ENCODE measurements at regions not wholly inside any gene's neighbourhood (a gene's known extent, or its start where the extent isn't known, plus 50 kb on each side); places are given as distances from the start of the nearest gene placed in this dataset.

DNA sequence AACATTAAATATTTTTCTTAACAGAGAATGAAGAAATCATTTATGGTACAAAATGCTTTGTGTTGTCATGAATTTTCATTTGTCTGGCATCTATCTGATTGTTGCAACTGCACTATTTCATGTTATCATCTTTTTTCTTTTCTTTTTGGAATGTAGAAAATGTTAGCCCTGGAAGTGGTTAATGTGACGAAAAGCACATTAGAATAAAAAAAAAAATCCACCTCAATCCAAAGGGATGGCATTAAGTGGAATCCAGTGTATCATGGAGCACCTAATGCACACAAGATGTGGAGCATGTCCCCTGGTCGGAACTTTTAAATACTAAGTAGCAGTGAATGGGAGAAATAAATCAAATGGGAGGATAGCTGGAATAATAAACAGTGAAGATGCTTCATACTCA, 172.9 kb upstream of the MCHR2 start:
- DNase-seq (ENCODE audit: low read depth), result no peak
- no peak overlapping the region for H3K4me3 ChIP-seq (ENCODE audit: low read depth, low read length)
- TF ChIP-seq, protein P1, sequence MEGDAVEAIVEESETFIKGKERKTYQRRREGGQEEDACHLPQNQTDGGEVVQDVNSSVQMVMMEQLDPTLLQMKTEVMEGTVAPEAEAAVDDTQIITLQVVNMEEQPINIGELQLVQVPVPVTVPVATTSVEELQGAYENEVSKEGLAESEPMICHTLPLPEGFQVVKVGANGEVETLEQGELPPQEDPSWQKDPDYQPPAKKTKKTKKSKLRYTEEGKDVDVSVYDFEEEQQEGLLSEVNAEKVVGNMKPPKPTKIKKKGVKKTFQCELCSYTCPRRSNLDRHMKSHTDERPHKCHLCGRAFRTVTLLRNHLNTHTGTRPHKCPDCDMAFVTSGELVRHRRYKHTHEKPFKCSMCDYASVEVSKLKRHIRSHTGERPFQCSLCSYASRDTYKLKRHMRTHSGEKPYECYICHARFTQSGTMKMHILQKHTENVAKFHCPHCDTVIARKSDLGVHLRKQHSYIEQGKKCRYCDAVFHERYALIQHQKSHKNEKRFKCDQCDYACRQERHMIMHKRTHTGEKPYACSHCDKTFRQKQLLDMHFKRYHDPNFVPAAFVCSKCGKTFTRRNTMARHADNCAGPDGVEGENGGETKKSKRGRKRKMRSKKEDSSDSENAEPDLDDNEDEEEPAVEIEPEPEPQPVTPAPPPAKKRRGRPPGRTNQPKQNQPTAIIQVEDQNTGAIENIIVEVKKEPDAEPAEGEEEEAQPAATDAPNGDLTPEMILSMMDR (conservative IDR thresholded peaks at IDR 0.05; ENCODE audit: low read depth, low read length), result no peak

DNA sequence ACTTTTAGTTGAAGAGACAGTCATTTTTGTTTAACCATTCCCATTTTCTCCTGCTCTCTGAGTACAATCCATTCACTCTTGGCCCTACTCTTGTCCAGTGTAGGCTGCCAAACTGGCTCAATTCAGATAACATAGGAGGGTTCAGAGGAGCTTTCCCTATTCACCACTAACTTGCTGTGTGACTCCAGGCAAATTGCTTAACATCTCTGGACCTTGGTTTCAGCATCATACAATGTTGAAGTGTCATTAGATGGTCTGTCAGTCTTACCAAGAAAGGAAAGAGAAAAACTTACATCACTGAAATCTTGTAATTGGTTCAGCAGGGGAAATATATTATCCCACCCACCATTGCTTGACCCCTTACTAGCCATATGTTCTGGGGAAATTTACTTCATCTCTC, 171.4 kb upstream of the MCHR2 start:
- TF ChIP-seq, protein P1 (conservative IDR thresholded peaks at IDR 0.05; ENCODE audit: low read depth, low read length), result no peak
- H3K4me3 ChIP-seq (ENCODE audit: low read depth, low read length), result no peak overlapping the region
- DNase-seq (ENCODE audit: low read depth), result no peak

DNA sequence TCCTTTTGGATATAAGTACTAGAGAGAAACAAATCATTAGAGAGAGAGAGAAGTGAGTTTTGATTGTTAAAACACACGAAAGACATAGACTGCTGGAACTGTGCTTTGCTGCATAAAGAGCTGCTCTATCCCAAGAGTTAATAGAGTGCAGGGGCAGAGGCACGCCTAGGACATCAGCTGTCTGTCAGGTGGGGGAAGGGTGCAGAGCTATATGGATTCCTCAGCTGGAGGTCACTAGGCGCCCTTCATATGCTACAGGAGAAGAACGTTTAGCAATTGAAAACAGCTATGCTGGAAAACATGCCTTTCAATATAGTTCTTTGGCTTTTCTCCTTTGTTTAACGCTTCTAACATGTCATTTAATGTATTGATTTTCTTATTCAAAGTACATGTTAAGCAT, 169.0 kb upstream of the MCHR2 start:
- TF ChIP-seq, protein P1 (conservative IDR thresholded peaks at IDR 0.05; ENCODE audit: low read depth, low read length), result no peak
- no peak for DNase-seq (ENCODE audit: low read depth)
- no peak overlapping the region for H3K4me3 ChIP-seq (ENCODE audit: low read depth, low read length)

DNA sequence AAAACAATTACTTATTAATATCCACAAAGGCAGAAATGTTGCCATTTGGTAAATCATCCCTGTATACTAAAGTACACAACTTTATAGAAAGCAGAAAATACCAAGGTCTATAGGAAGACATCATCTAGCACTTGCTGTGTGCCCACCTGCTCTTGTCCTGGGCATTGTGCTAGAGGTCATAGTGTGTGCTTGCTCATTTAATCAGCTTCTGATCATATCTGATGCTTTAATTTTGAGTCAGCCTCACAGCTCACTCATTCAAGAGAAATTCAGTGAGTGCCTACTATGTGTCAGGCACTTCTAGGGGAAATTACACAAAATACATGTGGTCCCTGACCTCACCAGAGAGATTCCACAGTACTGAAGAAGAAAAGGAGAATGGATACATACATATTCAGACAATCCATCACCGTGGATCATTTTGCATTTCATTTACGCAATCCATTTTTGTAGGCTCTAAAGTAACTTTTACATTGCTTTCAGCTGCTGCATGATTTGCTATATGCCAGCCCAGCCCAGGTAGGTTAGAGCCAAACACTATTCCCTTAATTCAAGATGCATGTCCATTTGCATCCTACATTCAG, 167.9 kb upstream of the MCHR2 start:
- TF ChIP-seq, protein P1 (conservative IDR thresholded peaks at IDR 0.05; ENCODE audit: low read depth, low read length), result no peak
- no peak overlapping the region for H3K4me3 ChIP-seq (ENCODE audit: low read depth, low read length)
- DNase-seq (ENCODE audit: low read depth), result no peak

DNA sequence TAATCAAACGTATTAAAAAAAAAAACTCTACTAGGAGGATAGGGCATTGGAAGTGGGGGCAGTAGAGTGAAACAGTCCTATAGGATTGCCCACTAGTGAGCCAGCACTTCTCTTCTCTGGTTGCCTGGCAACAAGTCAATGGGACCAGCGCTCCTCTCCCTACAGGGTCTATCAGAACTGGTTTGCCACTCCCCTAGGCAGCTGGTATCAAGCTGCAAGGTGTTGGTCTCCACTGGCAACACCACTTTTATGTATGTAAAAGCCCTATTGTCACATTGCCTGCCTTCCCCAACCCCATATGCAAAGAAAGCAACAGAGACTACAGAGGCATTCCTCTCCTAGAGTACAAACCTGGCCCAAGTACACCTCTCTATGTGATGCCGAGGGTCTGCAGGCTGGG, 166.9 kb upstream of the MCHR2 start:
- H3K4me3 ChIP-seq (ENCODE audit: low read depth, low read length), result no peak overlapping the region
- TF ChIP-seq, protein P1 (conservative IDR thresholded peaks at IDR 0.05; ENCODE audit: low read depth, low read length), result no peak
- DNase-seq (ENCODE audit: low read depth), result no peak

DNA sequence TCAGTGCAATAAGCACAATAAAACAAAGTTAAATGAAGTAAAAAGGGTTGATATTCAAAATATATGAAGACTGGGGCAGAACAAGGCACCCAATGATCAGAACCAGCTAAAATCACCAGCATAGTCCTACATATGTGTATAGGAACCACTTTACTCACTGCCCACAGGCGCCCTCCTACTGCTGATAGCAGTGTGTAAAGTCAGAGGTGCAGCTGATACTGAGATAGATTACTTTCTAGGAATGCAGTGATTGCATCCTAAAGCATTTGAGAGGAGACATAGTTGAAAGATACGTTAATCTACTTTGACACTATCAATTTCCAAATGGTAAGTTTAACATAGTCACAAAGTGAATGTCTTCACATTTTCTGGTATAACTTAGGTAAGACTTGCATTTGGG, 161.1 kb upstream of the MCHR2 start:
- H3K4me3 ChIP-seq (ENCODE audit: low read depth, low read length), result no peak overlapping the region
- no peak for DNase-seq (ENCODE audit: low read depth)
- TF ChIP-seq, protein P1 (conservative IDR thresholded peaks at IDR 0.05; ENCODE audit: low read depth, low read length), result no peak

DNA sequence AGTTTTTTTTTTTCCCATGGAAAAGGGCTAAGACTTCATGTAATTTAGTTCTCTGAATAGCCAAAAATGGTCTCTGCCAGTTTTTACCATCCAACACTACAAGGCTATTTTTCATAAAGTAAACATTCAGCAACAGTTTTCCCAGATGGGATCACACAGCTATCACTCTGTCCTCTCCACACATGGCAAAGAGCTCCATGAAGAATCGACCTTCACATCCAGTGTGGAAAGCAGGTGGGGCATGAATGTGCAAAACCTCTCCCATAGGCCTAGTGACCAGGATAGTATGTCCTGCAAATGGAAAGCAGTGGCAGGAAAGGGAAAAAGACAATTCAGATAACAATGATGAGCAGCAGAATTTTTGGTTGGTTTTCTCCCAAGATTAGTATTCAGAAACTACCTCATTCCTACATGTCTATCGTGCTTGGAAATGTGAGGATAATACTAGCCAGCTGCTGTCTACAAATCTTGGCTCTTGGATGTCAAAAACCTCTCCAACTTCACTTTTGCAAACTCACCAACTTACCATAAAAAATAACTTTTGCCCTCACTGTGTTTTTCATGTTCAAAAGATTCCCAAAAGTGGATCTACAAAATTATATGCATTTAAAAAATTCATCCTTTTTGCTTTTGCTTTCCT, 159.7 kb upstream of the MCHR2 start:
- H3K4me3 ChIP-seq (ENCODE audit: low read depth, low read length), result no peak overlapping the region
- no peak for DNase-seq (ENCODE audit: low read depth)
- TF ChIP-seq, protein P1 (conservative IDR thresholded peaks at IDR 0.05; ENCODE audit: low read depth, low read length), result no peak

All from choroid plexus epithelial cell (primary cell).